IMR-90 (cell line): ENCODE measurements at regions not wholly inside any gene's neighbourhood (a gene's known extent, or its start where the extent isn't known, plus 50 kb on each side); places are given as distances from the start of the nearest gene placed in this dataset.

Experiments used
- ATAC-seq: fragments of 200-7000 bp; cut with Tn5 transposase; 2 replicates; pipeline ENCODE4 v1.9.1; 2020; ENCODE audit warnings: low read depth, mild to moderate bottlenecking, moderate library complexity
- BruUV-seq: library from RNA; stranded (reverse); fragments of 400-500 nt; replicated peaks from 2 replicates; lab custom pipeline; 2021; lab: Mats Ljungman, UMichigan
- CTCF ChIA-PET: fragments of 300-600 bp; formaldehyde crosslinking; extraction: SDS; loops from one replicate; lab custom pipeline; 2021; ENCODE audit warnings: antibody characterized with exemption; lab: Yijun Ruan, JAX
- POLR2A ChIA-PET: fragments of 300-600 bp; sonication (Branson Sonifier 250); formaldehyde crosslinking; loops from one replicate; lab custom pipeline; 2022; ENCODE audit warnings: antibody characterized with exemption; ENCODE audit not compliant: unreplicated experiment; lab: Charles Lee
- DNase-seq: peaks from one replicate; pipeline ENCODE4 v3.0.0; 2013
- H2AFZ ChIP-seq: replicated peaks from 2 replicates; pipeline ENCODE3; 2013; ENCODE audit warnings: low read length, mild to moderate bottlenecking; ENCODE audit not compliant: poor library complexity
- H2AK5ac ChIP-seq: 2 replicates; pipeline ENCODE4 v1.6.1; 2013; ENCODE audit warnings: low read depth, low read length, inconsistent platforms
- H2AK9ac ChIP-seq: replicated peaks from 2 replicates; pipeline ENCODE3; 2013; ENCODE audit warnings: mild to moderate bottlenecking, low read depth, low read length, moderate library complexity; ENCODE audit not compliant: poor library complexity
- H2BK120ac ChIP-seq: 2 replicates; pipeline ENCODE4 v1.6.1; 2013; ENCODE audit warnings: low read depth, low read length, inconsistent platforms
- H2BK15ac ChIP-seq: 3 replicates; pipeline ENCODE4 v1.6.1; 2013; ENCODE audit warnings: low read depth, low read length, inconsistent platforms
- H2BK20ac ChIP-seq: 2 replicates; pipeline ENCODE4 v1.6.1; 2013; ENCODE audit warnings: low read depth, mild to moderate bottlenecking, inconsistent platforms, low read length, moderate library complexity
- H2BK5ac ChIP-seq: 2 replicates; pipeline ENCODE4 v1.6.1; 2013; ENCODE audit warnings: mild to moderate bottlenecking, low read depth, low read length, inconsistent platforms; ENCODE audit not compliant: poor library complexity, severe bottlenecking
- H3K14ac ChIP-seq: replicated peaks from 2 replicates; pipeline ENCODE4 v1.6.1; 2013; ENCODE audit warnings: low read depth, low read length, inconsistent platforms
- H3K18ac ChIP-seq: 2 replicates; pipeline ENCODE4 v1.6.1; 2013; ENCODE audit warnings: low read depth, low read length, control low read depth
- H3K23ac ChIP-seq: 2 replicates; pipeline ENCODE4 v1.6.1; 2013; ENCODE audit warnings: low read depth, low read length, inconsistent platforms
- H3K27ac ChIP-seq: 2 replicates; pipeline ENCODE4 v1.5.1; 2013; ENCODE audit warnings: mild to moderate bottlenecking, control low read depth, low read length; ENCODE audit not compliant: insufficient read depth
- H3K27me3 ChIP-seq: 2 replicates; pipeline ENCODE4 v1.6.1; 2013; ENCODE audit warnings: low read length; ENCODE audit not compliant: control insufficient read depth, insufficient read depth
- H3K36me3 ChIP-seq: 2 replicates; pipeline ENCODE4 v1.6.1; 2013; ENCODE audit warnings: low read length, mixed read lengths; ENCODE audit not compliant: control insufficient read depth, insufficient read depth
- H3K4ac ChIP-seq: 2 replicates; pipeline ENCODE4 v1.6.1; 2013; ENCODE audit warnings: low read depth, low read length, inconsistent platforms
- H3K4me1 ChIP-seq: 2 replicates; pipeline ENCODE4 v1.6.1; 2013; ENCODE audit warnings: low read length, mixed read lengths; ENCODE audit not compliant: control insufficient read depth, insufficient read depth
- H3K4me2 ChIP-seq: 2 replicates; pipeline ENCODE4 v1.6.1; 2013; ENCODE audit warnings: low read depth, mild to moderate bottlenecking, control low read depth, low read length, moderate library complexity
- H3K4me3 ChIP-seq: 2 replicates; pipeline ENCODE4 v1.5.1; 2013; ENCODE audit warnings: low read depth, mild to moderate bottlenecking, control low read depth, low read length, moderate library complexity; ENCODE audit not compliant: insufficient read depth
- H3K56ac ChIP-seq: 2 replicates; pipeline ENCODE4 v1.6.1; 2013; ENCODE audit warnings: low read length, inconsistent platforms; ENCODE audit not compliant: insufficient read depth; ENCODE audit errors: extremely low read depth
- H3K79me1 ChIP-seq, 2 experiments: 2 replicates each; pipeline ENCODE4 v1.6.1; 2013; ENCODE audit warnings: low read length in 2 of 2, inconsistent platforms in 1 of 2, low read depth in 1 of 2
- H3K9ac ChIP-seq: 2 replicates; pipeline ENCODE4 v1.6.1; 2013; ENCODE audit warnings: low read depth, low read length, control low read depth
- H3K9me1 ChIP-seq: 2 replicates; pipeline ENCODE4 v1.6.1; 2013; ENCODE audit warnings: low read length, inconsistent platforms; ENCODE audit not compliant: insufficient read depth
- H3K9me3 ChIP-seq: 2 replicates; pipeline ENCODE4 v1.6.1; 2013; ENCODE audit warnings: low read length; ENCODE audit not compliant: control insufficient read depth, insufficient read depth
- H4K20me1 ChIP-seq: 2 replicates; pipeline ENCODE4 v1.6.1; 2013; ENCODE audit warnings: low read length, inconsistent platforms; ENCODE audit not compliant: insufficient read depth
- H4K5ac ChIP-seq: 2 replicates; pipeline ENCODE4 v1.6.1; 2013; ENCODE audit warnings: mild to moderate bottlenecking, low read depth, low read length, control low read depth
- H4K8ac ChIP-seq, 2 experiments: 2 replicates each; pipeline ENCODE4 v1.6.1; 2013; ENCODE audit warnings: low read depth in 2 of 2, low read length in 2 of 2, control low read depth in 1 of 2, inconsistent platforms in 1 of 2
- H4K91ac ChIP-seq: 2 replicates; pipeline ENCODE4 v1.6.1; 2013; ENCODE audit warnings: low read depth, low read length, inconsistent platforms; ENCODE audit not compliant: insufficient read depth
- BHLHE40 ChIP-seq: fragments of 150-350 bp; IDR thresholded peaks from 2 replicates; pipeline ENCODE4 v1.6.1; 2016; ENCODE audit warnings: mild to moderate bottlenecking, low read depth, low read length
- CEBPB ChIP-seq: IDR thresholded peaks from 2 replicates; pipeline ENCODE4 v1.6.1; 2012; ENCODE audit warnings: low read depth, low read length, improper control_type of control experiment
- CHD1 ChIP-seq: IDR thresholded peaks from 2 replicates; pipeline ENCODE4 v1.6.1; 2012; ENCODE audit warnings: low read depth, low read length, improper control_type of control experiment
- FOS ChIP-seq: fragments of 150-350 bp; IDR thresholded peaks from 2 replicates; pipeline ENCODE4 v1.6.1; 2016; ENCODE audit warnings: low read depth, low read length
- NFE2L2 ChIP-seq: fragments of 150-350 bp; IDR thresholded peaks from 2 replicates; pipeline ENCODE4 v1.6.1; 2016; ENCODE audit warnings: low read depth, mild to moderate bottlenecking, low read length
- POLR2A ChIP-seq: IDR thresholded peaks from 2 replicates; pipeline ENCODE4 v1.6.1; 2012; ENCODE audit warnings: mild to moderate bottlenecking, low read depth, low read length
- RFX5 ChIP-seq: IDR thresholded peaks from 2 replicates; pipeline ENCODE4 v1.8.0; 2012; ENCODE audit warnings: low read depth, mild to moderate bottlenecking, low read length, moderate library complexity
- WGBS, 2 experiments: methylation state at CpG; one replicate each; pipeline versions ENCODE4 v1.1.5 to v1.1.7; 2013; ENCODE audit warnings: missing lambda C conversion rate in 2 of 2; ENCODE audit not compliant: insufficient read length in 1 of 2; ENCODE audit errors: extremely low coverage in 2 of 2; 5-methylcytosine and 5-hydroxymethylcytosine counted together
- dilution Hi-C: fragments of 300-500 bp; cut with HindIII; formaldehyde crosslinking; loops from one replicate; pipeline ENCODE4 v1.14.3; 2018; ENCODE audit warnings: low sequenced_read_pairs; ENCODE audit not compliant: unreplicated experiment
- in situ Hi-C: fragments of 300-500 bp; cut with MboI; formaldehyde crosslinking; loops from 3 replicates; pipeline ENCODE4 v1.14.3; 2019; ENCODE audit warnings: low sequenced_read_pairs, inconsistent platforms, mixed read lengths
- intact Hi-C: fragments of 100-400 bp; cut with micrococcal nuclease; formaldehyde crosslinking; loops from 2 replicates; pipeline ENCODE4 v1.10.0; 2022
- TF ChIP-seq, protein P1 (sequence below): conservative IDR thresholded peaks from 2 replicates; pipeline ENCODE4 v1.5.1; 2012; ENCODE audit warnings: mild to moderate bottlenecking, low read depth, low read length, improper control_type of control experiment

DNA sequence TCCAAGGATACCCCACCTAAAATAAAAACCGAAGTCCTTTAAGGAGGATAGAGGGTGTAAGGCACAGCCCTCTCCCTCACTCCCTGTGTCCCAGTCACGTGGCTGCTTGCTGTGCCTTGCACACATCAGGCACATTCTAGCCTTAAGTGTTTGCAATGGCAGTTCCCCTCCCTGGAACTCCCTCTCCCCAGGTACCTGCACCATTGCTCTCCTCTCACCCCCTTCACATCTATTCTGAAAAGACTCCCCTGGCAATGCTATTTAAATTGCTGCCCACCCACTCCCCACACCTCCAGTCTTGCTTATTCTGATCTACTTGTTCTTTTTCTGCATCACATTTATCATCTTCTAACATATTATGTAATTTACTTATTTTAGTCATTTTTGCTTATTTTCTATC, 91.6 kb upstream of the LNX1 start (continued):
- TF ChIP-seq, protein P1, sequence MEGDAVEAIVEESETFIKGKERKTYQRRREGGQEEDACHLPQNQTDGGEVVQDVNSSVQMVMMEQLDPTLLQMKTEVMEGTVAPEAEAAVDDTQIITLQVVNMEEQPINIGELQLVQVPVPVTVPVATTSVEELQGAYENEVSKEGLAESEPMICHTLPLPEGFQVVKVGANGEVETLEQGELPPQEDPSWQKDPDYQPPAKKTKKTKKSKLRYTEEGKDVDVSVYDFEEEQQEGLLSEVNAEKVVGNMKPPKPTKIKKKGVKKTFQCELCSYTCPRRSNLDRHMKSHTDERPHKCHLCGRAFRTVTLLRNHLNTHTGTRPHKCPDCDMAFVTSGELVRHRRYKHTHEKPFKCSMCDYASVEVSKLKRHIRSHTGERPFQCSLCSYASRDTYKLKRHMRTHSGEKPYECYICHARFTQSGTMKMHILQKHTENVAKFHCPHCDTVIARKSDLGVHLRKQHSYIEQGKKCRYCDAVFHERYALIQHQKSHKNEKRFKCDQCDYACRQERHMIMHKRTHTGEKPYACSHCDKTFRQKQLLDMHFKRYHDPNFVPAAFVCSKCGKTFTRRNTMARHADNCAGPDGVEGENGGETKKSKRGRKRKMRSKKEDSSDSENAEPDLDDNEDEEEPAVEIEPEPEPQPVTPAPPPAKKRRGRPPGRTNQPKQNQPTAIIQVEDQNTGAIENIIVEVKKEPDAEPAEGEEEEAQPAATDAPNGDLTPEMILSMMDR, result no peak
- TF ChIP-seq CEBPB, result no peak

DNA sequence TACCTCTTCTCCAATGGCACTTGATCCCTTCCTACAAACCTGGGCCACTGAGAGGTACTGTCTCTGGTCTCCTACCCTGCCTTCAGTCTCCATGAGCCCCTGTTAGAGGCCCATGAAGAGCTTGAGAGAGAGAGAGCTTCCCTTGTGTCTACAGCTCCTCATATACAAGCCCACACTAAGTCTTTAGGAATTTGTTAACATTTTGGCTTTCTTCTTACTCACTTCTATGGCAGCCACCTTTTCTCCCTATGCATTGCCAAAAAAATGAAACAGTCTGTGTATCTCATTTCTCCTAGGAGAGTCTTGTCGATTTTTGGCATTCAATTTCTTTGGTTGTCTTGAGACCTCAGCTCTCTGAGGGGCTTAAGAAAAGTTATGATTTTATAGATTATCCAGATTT, 90.9 kb upstream of the LNX1 start:
- no CpG with 5 or more reads among the region's 1 CpG for WGBS, 2 experiments
- Histone ChIP-seq H2AK5ac (peak overlapping the region; percentile 77), H3K27ac (peak overlapping the region; percentile 83), H2BK15ac (peak overlapping the region; percentile 87), H4K8ac (peak overlapping the region; percentile 95), H2BK120ac (peak overlapping the region; percentile 99), H3K4me3 (no peak overlapping the region), H4K91ac (peak overlapping the region; percentile 98), H2AFZ (peak overlapping the region; percentile 64), H3K36me3 (no peaks in the 10 kb centered on the region), H3K18ac (peak overlapping the region; percentile 93), H2AK9ac (peak overlapping the region; percentile 80), H3K56ac (peak overlapping the region; percentile 82), H3K79me1 (no peaks in the 10 kb centered on the region), H3K4me2 (peak overlapping the region; percentile 43; the same call in 1 of the 2 replicates), H3K9me1 (peaks cover 14% of the 10 kb centered on the region), H4K5ac (peak overlapping the region; percentile 93), H2BK20ac (peak overlapping the region; percentile 100), H3K4ac (peak overlapping the region; percentile 96), H3K9me3 (peaks cover 3% of the 10 kb centered on the region), H3K27me3 (no peaks in the 10 kb centered on the region), H4K20me1 (no peaks in the 10 kb centered on the region), H2BK5ac (peak overlapping the region; percentile 89), H3K4me1 (peaks cover 14% of the 10 kb centered on the region), H3K14ac (peak overlapping the region; percentile 97), H3K9ac (no peak overlapping the region; the same call in 1 of the 2 replicates), H3K23ac (peak overlapping the region; percentile 97)
- CTCF ChIA-PET, result interaction anchor here (0.9 kb wide), 1 partner anchor 24 kb away, joined by 3 read pairs; no protein-coding TSS in a partner anchor
- no peak for TF ChIP-seq CHD1
- no peak for TF ChIP-seq BHLHE40
- no peak for TF ChIP-seq POLR2A
- TF ChIP-seq FOS, result peak; percentile 57; the same call in 1 of the 2 replicates
- no peak for TF ChIP-seq NFE2L2
- no peak for TF ChIP-seq RFX5
- intact Hi-C loops, result no loop called here
- dilution Hi-C loops, result no loop called here
- in situ Hi-C loops, result no loop called here
- no TSS peak for BruUV-seq
- POLR2A ChIA-PET, result interaction anchor here (0.5 kb wide), 1 partner anchor 215 kb away, joined by 3 read pairs; no protein-coding TSS in a partner anchor
- DNase-seq, result peak; percentile 85
- peak; percentile 93 for ATAC-seq
